Brain microvascular endothelial cell (primary cell): ENCODE measurements at regions not wholly inside any gene's neighbourhood (a gene's known extent, or its start where the extent isn't known, plus 50 kb on each side); places are given as distances from the start of the nearest gene placed in this dataset.

Experiments
- DNase-seq: peaks from one replicate; pipeline ENCODE4 v3.0.0-alpha.2; 2020
- H3K27ac ChIP-seq: fragments of 250-450 bp; sonication (Bioruptor Pico); 2 replicates; pipeline ENCODE4 v1.5.1; 2020; ENCODE audit warnings: mild to moderate bottlenecking, moderate library complexity
- H3K27me3 ChIP-seq: fragments of 250-450 bp; sonication (Bioruptor Pico); replicated peaks from 2 replicates; pipeline ENCODE4 v1.5.1; 2020; ENCODE audit warnings: mild to moderate bottlenecking
- H3K36me3 ChIP-seq: fragments of 250-450 bp; sonication (Bioruptor Pico); replicated peaks from 2 replicates; pipeline ENCODE4 v1.5.1; 2020; ENCODE audit warnings: mild to moderate bottlenecking
- H3K4me3 ChIP-seq: 2 replicates; pipeline ENCODE4 v1.5.1; 2011; ENCODE audit warnings: low read depth, mild to moderate bottlenecking, control low read depth, low read length, moderate library complexity
- in situ Hi-C: cut with HindIII; loops from 2 replicates; pipeline ENCODE4 v1.10.0; 2017; ENCODE audit warnings: low sequenced_read_pairs, low pct_ligation_motif_present
- TF ChIP-seq, protein P1 (sequence below): IDR thresholded peaks from 2 replicates; pipeline ENCODE4 v1.5.1; 2011; ENCODE audit warnings: low read depth, mild to moderate bottlenecking, moderate library complexity, low read length, control low read depth, inconsistent platforms; ENCODE audit errors: missing control alignments

DNA sequence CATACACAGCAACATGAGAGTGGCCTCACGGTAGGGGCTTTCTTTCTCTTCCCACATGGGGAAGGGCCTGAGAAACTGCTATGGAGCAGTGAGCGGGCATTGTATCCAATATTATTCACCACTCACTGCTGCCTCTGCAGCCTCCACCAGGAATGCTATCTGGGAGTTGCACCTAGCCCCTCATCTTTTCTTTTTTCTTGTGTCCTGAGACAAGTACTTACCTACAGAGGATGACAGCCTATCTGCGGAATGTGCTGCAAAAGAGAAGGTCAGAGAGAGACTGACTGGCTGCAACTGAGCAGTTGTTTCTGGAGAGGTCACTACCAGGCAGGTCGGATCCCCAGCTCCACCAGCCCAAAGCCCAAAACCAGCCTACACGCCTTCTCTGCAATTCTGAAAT, 52.1 kb upstream of the HTATIP2 start:
- no peaks in the 10 kb centered on the region for H3K36me3 ChIP-seq
- in situ Hi-C loops: no loop called here
- H3K27me3 ChIP-seq: no peaks in the 10 kb centered on the region
- TF ChIP-seq, protein P1, sequence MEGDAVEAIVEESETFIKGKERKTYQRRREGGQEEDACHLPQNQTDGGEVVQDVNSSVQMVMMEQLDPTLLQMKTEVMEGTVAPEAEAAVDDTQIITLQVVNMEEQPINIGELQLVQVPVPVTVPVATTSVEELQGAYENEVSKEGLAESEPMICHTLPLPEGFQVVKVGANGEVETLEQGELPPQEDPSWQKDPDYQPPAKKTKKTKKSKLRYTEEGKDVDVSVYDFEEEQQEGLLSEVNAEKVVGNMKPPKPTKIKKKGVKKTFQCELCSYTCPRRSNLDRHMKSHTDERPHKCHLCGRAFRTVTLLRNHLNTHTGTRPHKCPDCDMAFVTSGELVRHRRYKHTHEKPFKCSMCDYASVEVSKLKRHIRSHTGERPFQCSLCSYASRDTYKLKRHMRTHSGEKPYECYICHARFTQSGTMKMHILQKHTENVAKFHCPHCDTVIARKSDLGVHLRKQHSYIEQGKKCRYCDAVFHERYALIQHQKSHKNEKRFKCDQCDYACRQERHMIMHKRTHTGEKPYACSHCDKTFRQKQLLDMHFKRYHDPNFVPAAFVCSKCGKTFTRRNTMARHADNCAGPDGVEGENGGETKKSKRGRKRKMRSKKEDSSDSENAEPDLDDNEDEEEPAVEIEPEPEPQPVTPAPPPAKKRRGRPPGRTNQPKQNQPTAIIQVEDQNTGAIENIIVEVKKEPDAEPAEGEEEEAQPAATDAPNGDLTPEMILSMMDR: no peak
- no peak overlapping the region for H3K27ac ChIP-seq
- DNase-seq: no peak
- no peak overlapping the region for H3K4me3 ChIP-seq

DNA sequence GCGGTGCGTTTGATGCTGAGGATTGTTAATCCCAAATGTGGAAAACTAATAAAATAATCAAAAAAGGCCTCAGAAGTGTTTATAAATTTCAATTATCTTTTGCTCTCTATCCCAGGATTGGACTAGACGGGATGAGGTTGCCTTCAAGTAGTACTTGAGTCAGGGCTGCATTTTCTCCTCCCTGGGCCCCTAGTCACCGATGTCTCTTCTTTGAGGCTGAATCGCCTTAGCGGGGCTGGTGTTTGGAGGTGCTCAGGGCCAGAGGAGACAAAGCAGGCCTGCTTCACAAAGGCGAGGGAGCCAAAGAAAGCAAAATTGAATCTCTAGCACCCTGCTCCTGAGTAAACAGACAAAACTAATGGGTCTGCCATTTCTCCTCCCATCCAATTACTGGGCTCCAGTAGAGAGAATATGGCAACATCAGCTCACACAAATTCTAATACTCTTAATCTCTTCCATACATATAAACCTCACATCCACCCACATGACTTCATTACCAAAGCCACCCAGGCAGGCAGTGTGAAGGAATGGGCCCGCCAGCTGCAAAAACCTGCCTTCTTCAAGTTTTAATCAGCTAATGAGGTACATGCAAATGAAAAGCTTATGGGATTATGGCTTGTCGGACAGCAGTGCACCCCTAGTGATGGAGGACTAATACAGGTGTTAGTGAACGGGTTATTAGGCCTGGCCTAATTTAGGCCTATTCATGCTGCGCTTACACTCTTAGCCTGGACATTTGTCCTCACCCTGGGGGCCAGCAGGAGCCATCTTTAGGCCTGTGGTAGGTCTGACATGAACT, 52.7 kb upstream of the HTATIP2 start:
- Histone ChIP-seq H3K27ac (no peak overlapping the region), H3K4me3 (no peak overlapping the region), H3K27me3 (no peaks in the 10 kb centered on the region), H3K36me3 (no peaks in the 10 kb centered on the region)
- in situ Hi-C loops: no loop called here
- no peak for DNase-seq
- TF ChIP-seq, protein P1: no peak

DNA sequence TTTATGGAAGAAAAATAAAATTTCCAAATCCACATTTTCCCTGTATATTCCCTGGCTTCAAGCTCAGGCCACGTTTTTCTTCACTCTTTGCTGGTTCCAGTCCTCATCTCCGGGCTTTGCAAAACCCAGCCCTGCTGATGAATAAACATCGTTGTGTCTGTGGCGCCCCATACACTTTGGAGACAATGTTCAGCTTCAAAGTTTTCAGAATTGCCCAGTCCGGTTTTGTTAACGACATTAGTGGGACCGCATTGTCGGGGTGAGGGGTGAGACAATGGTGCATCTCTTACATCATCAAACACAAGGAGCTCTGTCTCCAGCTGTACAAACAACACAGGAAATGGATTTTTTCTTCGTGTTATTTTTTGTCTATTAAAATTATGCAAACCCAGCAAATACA, 53.4 kb upstream of the HTATIP2 start:
- TF ChIP-seq, protein P1: no peak
- H3K4me3 ChIP-seq: no peak overlapping the region
- H3K27me3 ChIP-seq: no peaks in the 10 kb centered on the region
- in situ Hi-C loops: no loop called here
- peak; percentile 1 for DNase-seq
- H3K27ac ChIP-seq: no peak overlapping the region
- no peaks in the 10 kb centered on the region for H3K36me3 ChIP-seq

DNA sequence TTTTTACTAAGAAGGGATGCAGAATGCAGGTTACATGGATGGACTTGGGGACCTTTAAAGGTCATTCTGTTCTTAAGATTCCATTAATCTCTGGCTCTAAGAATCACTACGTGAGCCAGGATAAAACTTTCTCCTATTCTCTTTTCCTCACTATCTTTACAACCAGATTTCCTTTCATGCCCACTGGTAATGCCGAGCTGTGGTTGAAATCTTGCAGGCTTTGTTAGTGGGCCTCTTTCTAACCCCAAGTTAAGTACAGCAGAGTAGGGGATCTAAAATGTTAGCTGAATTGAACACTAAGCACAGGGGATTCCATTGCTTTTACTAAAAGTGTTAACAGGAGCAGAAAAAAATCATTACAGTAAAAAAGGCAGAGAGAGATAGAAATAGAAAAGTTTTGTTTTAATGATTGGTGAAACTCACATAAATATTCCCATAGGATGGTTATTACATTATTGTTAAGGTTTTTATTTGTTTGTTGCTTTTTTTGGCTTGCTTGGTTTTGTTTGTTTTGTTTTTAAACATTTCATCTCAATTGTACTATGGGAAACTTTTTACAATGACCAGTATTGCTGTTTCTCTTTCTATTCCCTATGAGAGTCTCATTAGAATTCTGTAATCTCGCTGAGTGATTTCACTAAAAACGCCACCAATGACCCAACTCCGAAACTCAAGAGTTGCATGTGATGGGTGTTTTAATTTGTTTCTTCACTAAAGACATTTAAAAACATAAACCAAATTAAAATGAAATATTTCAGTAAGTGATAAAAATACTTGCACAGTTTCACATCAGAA, 54.1 kb upstream of the HTATIP2 start:
- in situ Hi-C loops: no loop called here
- Histone ChIP-seq H3K36me3 (no peaks in the 10 kb centered on the region), H3K4me3 (no peak overlapping the region), H3K27me3 (no peaks in the 10 kb centered on the region), H3K27ac (no peak overlapping the region)
- no peak for DNase-seq
- TF ChIP-seq, protein P1: no peak

DNA sequence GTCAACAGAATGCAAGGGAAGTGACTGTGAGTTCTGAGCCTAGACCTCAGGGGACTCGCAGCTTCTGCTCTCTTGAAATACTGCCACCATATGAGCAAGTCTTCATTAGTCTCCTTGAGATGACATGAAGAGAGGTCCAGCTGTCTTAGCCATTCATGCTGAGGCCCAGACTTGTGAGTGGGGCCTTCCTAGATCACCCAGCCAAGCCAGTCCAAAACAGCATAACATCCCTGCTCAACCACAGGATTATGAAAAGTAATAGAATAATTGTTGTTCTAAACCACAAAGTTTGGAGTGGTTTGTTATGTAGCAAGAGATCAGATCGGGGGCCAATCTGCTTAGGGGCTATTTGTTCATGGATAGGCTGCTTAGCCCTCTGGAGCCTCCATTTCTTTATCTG, 54.9 kb upstream of the HTATIP2 start:
- H3K36me3 ChIP-seq: no peaks in the 10 kb centered on the region
- no peaks in the 10 kb centered on the region for H3K27me3 ChIP-seq
- no peak overlapping the region for H3K4me3 ChIP-seq
- TF ChIP-seq, protein P1: no peak
- in situ Hi-C loops: no loop called here
- H3K27ac ChIP-seq: no peak overlapping the region
- DNase-seq: no peak
